GM19043 (cell line): ENCODE measurements at regions not wholly inside any gene's neighbourhood (a gene's known extent, or its start where the extent isn't known, plus 50 kb on each side); places are given as distances from the start of the nearest gene placed in this dataset.

Source experiments
- ATAC-seq: cut with Tn5 transposase; IDR thresholded peaks from one replicate; pipeline ENCODE4 v1.9.1; 2021; ENCODE audit warnings: low read depth; ENCODE audit not compliant: unreplicated experiment

- no peak for ATAC-seq
Observed at GRCh38 chr2:15731889-15732271, 140.2 kb downstream of the DDX1 start.

- peak; percentile 94 for ATAC-seq
Observed at GRCh38 chr2:15732341-15733077, 140.8 kb downstream of the DDX1 start.

- no peak for ATAC-seq
Observed at GRCh38 chr2:15733867-15734673, 142.4 kb downstream of the DDX1 start.

GRCh38 chr2:15734674-15735483 lies 143.2 kb downstream of the DDX1 start:
- ATAC-seq = no peak

GRCh38 chr2:15735484-15736326 lies 144.0 kb downstream of the DDX1 start:
- no peak for ATAC-seq

GRCh38 chr2:15736396-15737180 lies 144.9 kb downstream of the DDX1 start:
- ATAC-seq = no peak

- no peak for ATAC-seq
Observed at GRCh38 chr2:15737314-15738224, 145.9 kb downstream of the DDX1 start.

- ATAC-seq = no peak
Observed at GRCh38 chr2:15738225-15738546, 146.5 kb downstream of the DDX1 start.

- ATAC-seq = no peak
Observed at GRCh38 chr2:15738943-15739342, 147.3 kb downstream of the DDX1 start.

GRCh38 chr2:15744820-15745219 lies 153.2 kb downstream of the DDX1 start:
- ATAC-seq = no peak

- no peak for ATAC-seq
Observed at GRCh38 chr2:15745350-15745749, 153.7 kb downstream of the DDX1 start.

GRCh38 chr2:15745907-15746702 lies 154.4 kb downstream of the DDX1 start:
- ATAC-seq = no peak

- ATAC-seq = no peak
Observed at GRCh38 chr2:15746703-15747550, 155.3 kb downstream of the DDX1 start.

- no peak for ATAC-seq
Observed at GRCh38 chr2:15747603-15748471, 156.2 kb downstream of the DDX1 start.

- ATAC-seq = no peak
Observed at GRCh38 chr2:15748736-15749323, 157.2 kb downstream of the DDX1 start.
